NAMALWA (cell line): ENCODE measurements at regions not wholly inside any gene's neighbourhood (a gene's known extent, or its start where the extent isn't known, plus 50 kb on each side); places are given as distances from the start of the nearest gene placed in this dataset.
"Not testable (repeated sequence)": the region's sequence is repeated elsewhere in the genome, so short reads cannot be mapped to it uniquely, and the experiment has no call there.

Experiments
- DNase-seq: peaks from one replicate; pipeline ENCODE4 v3.0.0-alpha.2; 2015; ENCODE audit warnings: low spot score

DNA sequence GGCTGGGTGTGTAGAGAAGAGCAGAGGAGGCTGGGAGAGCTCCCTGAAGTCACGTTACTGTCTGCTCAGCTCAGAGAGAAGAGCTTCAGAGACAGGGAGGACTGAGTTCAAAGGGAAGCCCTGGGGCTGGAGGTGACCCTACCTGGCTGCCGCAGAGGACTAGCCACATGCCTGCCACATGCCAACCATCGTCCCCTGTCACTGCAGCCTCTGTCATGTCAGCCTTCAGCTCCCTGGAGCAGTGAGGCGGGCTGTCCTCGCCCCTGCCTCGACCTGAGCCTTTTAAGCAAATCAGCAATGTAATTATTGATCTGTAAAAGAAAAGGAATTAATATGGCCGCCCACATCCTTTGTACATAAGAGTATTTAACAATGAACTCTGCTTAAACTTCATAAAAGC is 89.3 kb upstream of the RET start:
- DNase-seq: no peak

- DNase-seq: no peak
Observed at GRCh38 chr10:42988069-42988468, 88.8 kb upstream of the RET start.

DNA sequence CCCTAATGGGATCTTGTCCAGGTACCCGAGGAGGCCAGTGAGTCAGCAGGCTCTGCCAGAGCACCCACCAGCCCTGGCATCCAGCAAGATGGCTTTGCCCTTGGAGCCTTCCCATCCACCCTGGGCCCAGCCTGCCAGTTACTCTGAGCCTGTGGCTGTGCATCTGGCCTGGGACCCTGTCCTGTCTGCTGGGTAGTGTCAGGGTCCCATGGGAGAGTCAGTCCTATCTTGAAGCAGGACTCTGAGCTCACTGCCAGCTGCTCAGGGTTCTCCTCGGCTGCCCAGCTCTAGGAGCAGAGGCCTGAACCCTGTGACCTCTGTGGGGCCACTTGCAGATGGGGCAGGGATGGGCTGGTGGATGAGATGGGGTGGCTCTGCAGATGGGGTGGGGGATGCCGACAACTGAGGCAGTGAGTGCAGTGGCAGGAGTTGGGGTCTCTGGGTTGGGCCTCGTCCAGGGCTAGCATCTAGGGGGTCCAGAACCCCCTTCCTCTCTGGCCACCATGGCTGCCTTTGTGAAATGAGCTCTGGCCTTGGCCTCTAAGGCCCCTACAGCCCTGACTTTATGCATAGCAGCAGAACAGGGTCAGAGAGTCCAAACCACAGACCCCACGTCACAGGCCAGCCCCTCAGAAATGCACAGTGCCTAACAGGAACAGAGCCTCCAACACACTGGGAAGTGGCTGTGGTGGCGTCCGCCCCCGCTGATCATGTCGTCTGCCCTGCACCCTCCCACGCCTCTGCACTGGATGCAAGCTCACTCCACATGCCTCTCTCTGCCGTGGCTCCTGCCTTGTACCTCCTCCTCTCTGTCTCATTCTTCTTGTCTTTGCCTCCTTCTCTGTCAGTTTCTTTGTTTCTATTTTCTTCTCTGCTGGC is 88.1 kb upstream of the RET start:
- DNase-seq: no peak

- no peak for DNase-seq
Observed at GRCh38 chr10:42989481-42989921, 87.4 kb upstream of the RET start.

GRCh38 chr10:42990016-42990720 is 86.7 kb upstream of the RET start:
- DNase-seq: no peak

- no peak for DNase-seq
Observed at GRCh38 chr10:42990721-42991441, 86.0 kb upstream of the RET start.

- DNase-seq: no peak
Observed at GRCh38 chr10:42991442-42992098, 85.3 kb upstream of the RET start.

DNA sequence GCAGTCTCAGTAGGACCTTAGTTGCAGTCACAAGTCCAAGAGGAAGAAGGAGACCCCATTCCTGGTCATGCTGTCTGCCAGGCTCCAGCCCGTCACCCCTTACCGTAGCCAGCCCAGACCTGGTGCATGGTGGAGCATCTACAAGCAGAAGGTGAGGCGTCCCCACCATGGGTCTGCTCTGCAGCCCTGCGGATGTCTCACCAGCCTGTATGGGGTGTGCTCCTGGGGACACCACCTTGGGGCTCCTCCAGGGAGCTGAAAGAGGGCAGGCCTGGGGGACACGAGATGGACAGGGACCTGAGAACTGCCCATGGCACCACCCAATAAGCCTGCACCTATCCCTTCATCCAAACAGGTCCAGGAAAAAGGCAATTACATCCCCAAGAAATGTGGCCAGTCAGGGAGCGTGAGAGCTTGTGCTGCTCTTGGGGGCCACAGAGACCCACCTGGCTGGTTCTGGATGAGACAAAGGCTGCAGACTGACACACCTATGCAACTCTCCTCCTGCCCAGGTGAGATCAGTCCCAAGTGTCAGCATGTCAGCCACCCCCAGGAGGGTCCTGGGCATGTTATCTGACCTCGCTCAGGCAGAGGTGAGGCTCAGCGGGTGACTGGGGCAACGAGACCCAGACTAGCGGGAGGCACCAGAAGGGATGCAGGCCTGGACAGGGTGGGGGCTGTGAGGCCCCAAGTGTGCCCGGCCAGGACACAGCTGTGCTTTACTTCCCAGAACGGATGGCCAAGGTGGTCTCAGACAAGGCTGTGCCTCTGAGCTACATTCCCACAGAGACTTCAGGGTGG is 84.5 kb upstream of the RET start:
- no peak for DNase-seq

- no peak for DNase-seq
Observed at GRCh38 chr10:42992957-42993390, 83.9 kb upstream of the RET start.

GRCh38 chr10:42994909-42995308 is 82.0 kb upstream of the RET start:
- DNase-seq: not testable (repeated sequence)

- no peak for DNase-seq
Observed at GRCh38 chr10:42995537-42995936, 81.3 kb upstream of the RET start.

GRCh38 chr10:42996588-42996987 is 80.3 kb upstream of the RET start:
- DNase-seq: no peak

DNA sequence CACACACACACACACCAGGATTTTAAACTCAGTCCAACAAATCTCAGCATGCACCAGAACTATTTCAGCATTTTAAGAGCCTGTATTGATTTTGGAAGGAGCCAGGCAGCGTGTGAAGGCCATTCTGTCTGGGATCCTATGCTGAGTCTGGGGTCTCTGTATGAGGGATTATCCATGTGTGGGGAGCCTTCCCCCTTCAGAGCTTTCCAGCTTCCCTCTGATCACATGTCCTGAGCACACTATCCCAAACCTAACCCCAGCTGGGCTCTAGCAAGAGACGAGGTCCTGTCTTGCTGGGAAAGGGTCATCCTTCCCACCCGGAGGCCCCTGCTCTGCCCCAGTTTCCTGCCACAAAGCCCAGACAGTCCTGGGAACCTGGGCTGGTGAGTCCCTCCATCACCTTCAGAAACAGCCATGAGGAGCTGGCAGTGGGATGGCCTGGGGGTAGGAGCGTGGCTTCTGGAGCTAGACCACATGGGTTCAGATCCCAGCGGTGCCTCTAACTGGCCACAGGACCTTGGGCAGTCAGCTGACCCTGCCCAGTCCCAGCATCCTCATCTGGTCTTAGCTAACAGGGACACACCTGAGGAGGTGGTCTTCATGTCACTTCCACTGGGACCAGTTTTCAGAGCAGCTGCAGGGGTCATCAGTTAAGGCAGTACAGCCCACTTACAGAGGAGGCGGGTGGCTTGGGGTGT is 79.6 kb upstream of the RET start:
- DNase-seq: no peak

DNA sequence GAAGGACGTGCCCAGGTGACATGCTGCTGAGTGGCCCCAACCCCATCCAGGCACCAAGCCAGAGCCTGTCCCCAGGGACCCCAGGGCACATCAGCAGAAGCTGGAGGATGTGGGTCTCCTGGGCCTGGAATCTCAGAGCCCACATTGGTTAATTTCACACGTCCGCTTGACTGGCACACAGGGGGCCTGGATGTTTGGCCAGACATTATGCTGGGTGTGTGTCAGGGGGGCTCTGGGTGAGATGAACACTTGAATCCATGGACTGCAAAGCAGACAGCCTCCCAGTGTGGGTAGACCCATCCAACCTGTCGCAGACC is 79.1 kb upstream of the RET start:
- no peak for DNase-seq

GRCh38 chr10:42998481-42999384 is 78.1 kb upstream of the RET start:
- no peak for DNase-seq

DNA sequence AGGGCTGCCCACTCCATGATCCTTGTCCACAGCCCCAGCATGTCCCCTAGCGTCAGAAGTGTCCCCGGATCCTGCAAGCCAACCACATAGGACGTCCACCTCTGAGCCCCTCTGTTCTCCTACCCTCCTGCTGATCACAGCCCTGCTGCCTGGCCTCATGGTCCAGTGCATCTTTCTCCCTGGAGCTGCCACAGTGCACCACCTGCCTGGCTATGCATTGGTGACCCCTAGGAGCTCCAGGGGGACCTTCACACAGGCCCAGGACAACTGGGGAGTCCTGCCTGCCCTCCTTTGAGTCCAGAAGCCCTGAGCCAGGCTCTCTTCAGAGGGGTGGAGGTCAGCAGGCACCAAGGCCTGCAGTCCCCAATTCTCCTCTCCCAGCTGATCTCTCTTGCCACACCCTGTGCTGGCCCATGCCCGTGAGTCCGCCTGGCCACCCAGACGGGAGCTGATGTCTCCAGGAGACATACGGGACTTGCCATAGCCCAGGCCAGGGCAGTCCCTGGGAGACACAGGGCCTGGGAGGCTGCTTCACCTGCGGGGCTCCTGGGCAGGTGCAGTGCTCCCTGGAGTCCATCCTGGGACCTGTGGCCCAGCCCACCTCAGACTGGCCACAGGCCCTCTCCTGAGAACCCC is 77.4 kb upstream of the RET start:
- DNase-seq: no peak

DNA sequence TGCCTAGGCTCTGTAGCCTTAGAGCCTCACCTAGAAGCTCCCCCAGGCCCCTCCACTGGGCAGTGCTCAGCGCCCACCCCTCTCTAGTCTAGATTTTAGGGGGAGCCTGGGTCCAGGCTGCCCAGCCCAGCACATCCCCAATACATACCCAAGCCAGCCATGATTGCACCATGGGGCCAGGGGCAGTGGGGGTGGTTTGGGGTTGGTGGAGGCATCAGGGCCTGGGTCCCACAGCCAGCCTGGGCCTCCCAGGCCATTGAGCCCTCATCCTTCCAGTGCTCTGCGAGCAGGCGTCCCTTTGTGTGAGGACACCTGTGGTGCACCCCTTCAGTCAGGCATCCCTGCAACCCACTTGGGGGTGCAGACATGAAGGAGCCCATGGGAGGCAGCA is 76.9 kb upstream of the RET start:
- no peak for DNase-seq

DNA sequence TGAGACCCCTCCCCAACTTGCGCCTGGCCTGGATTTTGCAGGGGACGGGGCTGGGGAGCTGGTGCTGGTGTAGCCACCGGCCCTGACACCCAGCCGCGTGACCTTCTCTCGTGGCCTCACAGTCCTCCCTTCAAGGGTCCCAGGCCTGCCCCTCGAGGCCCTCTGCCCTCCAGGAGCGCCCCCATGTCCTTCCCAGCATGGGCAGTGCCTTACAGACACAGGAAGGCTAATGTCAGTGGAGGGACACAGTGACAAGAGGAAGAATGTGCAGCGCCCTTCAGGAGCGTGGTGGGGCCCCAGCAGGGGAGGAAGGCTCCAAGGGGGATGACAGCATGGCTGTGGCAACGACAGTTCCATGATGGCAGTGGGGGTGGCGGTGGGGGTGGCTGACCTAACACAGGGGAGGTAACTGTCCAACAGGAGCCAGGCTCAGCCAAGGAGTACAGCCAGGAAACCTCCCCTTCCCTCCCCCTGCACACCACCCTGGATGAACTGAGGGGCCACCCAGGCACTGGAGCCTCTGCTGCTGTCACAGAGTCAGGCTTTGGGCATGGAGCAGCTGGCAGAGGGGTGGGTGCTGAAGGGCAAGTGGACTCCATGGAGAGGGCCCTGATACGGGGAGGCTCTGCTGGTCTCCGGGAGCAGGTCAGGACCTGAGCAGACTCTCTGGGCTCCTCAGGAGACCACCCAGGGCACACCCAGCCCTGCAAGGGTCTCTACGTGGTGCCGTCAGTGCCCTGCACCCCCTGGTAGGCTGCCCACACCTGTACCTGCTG is 76.0 kb upstream of the RET start:
- no peak for DNase-seq

DNA sequence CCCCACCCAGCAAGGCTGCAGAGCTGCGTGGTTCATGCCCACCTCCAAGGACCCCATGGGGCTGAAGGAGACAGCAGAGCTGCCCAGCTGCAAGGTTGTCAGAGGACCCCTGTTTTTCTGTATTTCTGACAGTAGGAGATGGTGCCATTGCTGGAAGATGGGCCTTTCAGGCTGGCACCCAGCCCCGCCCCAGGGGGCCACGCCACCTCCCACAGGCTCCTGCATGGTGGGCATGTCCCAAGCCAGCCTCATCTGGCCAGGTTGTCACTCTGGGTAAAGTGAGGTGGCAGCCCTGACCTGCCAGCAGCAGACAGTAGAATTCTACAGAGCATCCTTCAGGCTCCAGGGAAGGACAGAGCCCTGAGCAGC is 75.5 kb upstream of the RET start:
- DNase-seq: no peak
